ENCODE measurements at regions not wholly inside any gene's neighbourhood (a gene's known extent, or its start where the extent isn't known, plus 50 kb on each side); places are given as distances from the start of the nearest gene placed in this dataset.

DNA sequence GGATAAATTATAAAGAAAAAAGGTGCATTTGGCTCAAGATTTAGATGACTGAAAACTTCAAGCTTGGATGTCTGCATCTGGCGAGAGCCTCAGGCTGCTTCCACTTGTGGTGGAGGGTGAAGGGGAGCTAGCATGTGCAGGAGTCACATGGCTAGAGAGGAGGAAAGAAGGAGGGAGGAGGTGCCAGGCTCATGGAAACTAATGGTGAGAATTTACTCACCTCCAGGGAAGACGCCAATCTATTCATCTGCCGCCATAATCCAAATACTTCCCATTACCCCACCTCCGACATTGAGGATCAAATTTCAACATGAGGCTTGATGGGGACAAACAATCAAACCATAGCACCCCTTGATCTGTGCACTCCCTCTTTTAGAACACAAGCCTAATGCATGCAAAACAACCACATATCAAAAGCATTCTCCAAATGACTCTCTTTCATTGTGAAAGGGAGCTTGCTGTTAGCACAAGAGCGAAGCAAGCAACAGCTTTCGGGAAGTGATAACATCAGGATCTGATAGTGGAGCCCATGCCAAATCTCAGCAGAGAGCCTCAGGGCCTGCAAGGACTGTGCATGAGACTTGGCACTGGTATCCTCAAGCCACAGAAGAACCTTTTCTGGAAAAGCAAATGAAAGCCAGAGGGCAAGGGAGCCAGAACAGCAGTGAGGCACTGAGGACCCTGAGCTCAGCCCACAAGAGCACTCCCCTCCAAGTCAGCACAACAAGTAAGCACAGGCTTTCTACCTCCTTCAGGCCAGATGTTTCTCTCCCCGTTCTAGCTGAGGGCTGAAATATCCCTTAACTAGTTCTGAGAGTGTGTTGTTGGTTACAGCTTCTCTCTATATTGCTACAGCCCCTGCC is 50.2 kb upstream of the THBS1 start (continued):
- TF ChIP-seq RFX5 (IDR thresholded peaks at IDR 0.05; ENCODE audit: low read length) = no peak
- TF ChIP-seq RXRA (IDR thresholded peaks at IDR 0.05; ENCODE audit: borderline replicate concordance, low read depth) = no peak
- TF ChIP-seq TCF12 (IDR thresholded peaks at IDR 0.05) = no peak
- no peak for TF ChIP-seq JUND (IDR thresholded peaks at IDR 0.05)
- TF ChIP-seq, protein P1, sequence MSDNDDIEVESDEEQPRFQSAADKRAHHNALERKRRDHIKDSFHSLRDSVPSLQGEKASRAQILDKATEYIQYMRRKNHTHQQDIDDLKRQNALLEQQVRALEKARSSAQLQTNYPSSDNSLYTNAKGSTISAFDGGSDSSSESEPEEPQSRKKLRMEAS (IDR thresholded peaks at IDR 0.05; ENCODE audit: low read depth) = no peak
- no peak for TF ChIP-seq MEF2A (IDR thresholded peaks at IDR 0.05; ENCODE audit: borderline replicate concordance, low read depth)
- TF ChIP-seq MXI1 (IDR thresholded peaks at IDR 0.05; ENCODE audit: low read depth, low read length) = no peak
- TF ChIP-seq RAD21 (IDR thresholded peaks at IDR 0.05; ENCODE audit: low read length) = no peak; the same call in 1 of the 2 replicates
- TF ChIP-seq EP300 (IDR thresholded peaks at IDR 0.05; ENCODE audit: borderline replicate concordance in 1 of 2, low read depth in 1 of 2, low read length in 1 of 2) = peak in 1 of 2 experiments; percentile 29; a peak in 1 of 4 replicates
- no peak for TF ChIP-seq TEAD4 (IDR thresholded peaks at IDR 0.05; ENCODE audit: borderline replicate concordance, insufficient read depth)
- TF ChIP-seq IRF3 (IDR thresholded peaks at IDR 0.05; ENCODE audit: low read depth, low read length) = no peak
- TF ChIP-seq, protein P2, sequence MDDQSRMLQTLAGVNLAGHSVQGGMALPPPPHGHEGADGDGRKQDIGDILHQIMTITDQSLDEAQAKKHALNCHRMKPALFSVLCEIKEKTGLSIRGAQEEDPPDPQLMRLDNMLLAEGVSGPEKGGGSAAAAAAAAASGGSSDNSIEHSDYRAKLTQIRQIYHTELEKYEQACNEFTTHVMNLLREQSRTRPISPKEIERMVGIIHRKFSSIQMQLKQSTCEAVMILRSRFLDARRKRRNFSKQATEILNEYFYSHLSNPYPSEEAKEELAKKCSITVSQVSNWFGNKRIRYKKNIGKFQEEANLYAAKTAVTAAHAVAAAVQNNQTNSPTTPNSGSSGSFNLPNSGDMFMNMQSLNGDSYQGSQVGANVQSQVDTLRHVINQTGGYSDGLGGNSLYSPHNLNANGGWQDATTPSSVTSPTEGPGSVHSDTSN (IDR thresholded peaks at IDR 0.05) = no peak
- no peak for TF ChIP-seq SMC3 (IDR thresholded peaks at IDR 0.05; ENCODE audit: low read depth, low read length)
- no peak for TF ChIP-seq GABPA (IDR thresholded peaks at IDR 0.05; ENCODE audit: low read depth)
- TF ChIP-seq GATA2 (CRISPR knock-in tag; IDR thresholded peaks at IDR 0.05) = peak; percentile 67
- TF ChIP-seq RCOR1 (IDR thresholded peaks at IDR 0.05; ENCODE audit: low read length) = 0 out of 2 replicates have a peak, but pooled peaks have one; percentile 25

Measured in SK-N-SH (cell line).